Keratinocyte (primary cell): ENCODE measurements at regions not wholly inside any gene's neighbourhood (a gene's known extent, or its start where the extent isn't known, plus 50 kb on each side); places are given as distances from the start of the nearest gene placed in this dataset.

Experiments
- EZH2 ChIP-seq: IDR thresholded peaks from one replicate; pipeline ENCODE4 v1.6.1; 2012; ENCODE audit warnings: inconsistent platforms, mild to moderate bottlenecking, low read length, moderate library complexity
- TF ChIP-seq, protein P1 (sequence below), 3 experiments: IDR thresholded peaks in 1 of 3; conservative IDR thresholded peaks in 1 of 3; optimal IDR thresholded peaks in 1 of 3; 2 replicates in 2 of 3; 3 replicates in 1 of 3; pipeline versions ENCODE3 to v1.5.1; 2011; ENCODE audit warnings: low read length in 3 of 3, mild to moderate bottlenecking in 3 of 3, moderate library complexity in 2 of 3, control low read depth in 1 of 3, inconsistent platforms in 1 of 3; ENCODE audit not compliant: insufficient read depth in 2 of 3; ENCODE audit errors: extremely low read depth in 1 of 3

DNA sequence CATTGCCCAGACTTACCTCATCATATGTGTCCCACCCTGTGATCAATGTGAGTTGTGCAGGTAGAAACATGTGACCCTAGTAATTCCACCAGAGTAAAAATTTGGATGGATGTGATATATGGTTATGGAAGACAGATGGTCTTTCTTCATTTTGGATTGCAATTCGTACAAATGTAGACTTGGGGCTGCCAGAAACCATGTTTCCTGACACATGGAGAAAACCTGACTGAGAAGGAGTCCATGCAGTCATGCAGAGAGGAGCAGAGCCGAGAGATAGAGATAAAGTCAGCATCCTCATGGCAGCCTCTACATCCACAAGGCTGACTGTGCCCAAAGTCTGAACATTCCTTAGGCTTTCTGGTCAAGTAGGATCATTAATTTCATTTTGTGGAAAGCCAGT lies 678.1 kb upstream of the KIRREL3 start:
- TF ChIP-seq, protein P1, sequence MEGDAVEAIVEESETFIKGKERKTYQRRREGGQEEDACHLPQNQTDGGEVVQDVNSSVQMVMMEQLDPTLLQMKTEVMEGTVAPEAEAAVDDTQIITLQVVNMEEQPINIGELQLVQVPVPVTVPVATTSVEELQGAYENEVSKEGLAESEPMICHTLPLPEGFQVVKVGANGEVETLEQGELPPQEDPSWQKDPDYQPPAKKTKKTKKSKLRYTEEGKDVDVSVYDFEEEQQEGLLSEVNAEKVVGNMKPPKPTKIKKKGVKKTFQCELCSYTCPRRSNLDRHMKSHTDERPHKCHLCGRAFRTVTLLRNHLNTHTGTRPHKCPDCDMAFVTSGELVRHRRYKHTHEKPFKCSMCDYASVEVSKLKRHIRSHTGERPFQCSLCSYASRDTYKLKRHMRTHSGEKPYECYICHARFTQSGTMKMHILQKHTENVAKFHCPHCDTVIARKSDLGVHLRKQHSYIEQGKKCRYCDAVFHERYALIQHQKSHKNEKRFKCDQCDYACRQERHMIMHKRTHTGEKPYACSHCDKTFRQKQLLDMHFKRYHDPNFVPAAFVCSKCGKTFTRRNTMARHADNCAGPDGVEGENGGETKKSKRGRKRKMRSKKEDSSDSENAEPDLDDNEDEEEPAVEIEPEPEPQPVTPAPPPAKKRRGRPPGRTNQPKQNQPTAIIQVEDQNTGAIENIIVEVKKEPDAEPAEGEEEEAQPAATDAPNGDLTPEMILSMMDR (optimal IDR thresholded peaks at IDR 0.05 in 1 of 3, IDR thresholded peaks at IDR 0.05 in 1 of 3, conservative IDR thresholded peaks at IDR 0.05 in 1 of 3; ENCODE audit: extremely low read depth in 1 of 3, insufficient read depth in 2 of 3, low read length in 3 of 3), result no peak
- TF ChIP-seq EZH2, result no peak
